Activated CD4-positive, alpha-beta memory T cell treated with anti-CD3 and anti-CD28 coated beads for 36 hours (primary cell): ENCODE measurements at regions not wholly inside any gene's neighbourhood (a gene's known extent, or its start where the extent isn't known, plus 50 kb on each side); places are given as distances from the start of the nearest gene placed in this dataset.

Source experiments
- CTCF ChIA-PET: fragments of 350-600 bp; sonication (Branson Sonifier 250); formaldehyde crosslinking; loops from one replicate; lab custom pipeline; 2021; ENCODE audit warnings: antibody characterized with exemption, inconsistent platforms; lab: Charles Lee
- POLR2A ChIA-PET: fragments of 350-600 bp; sonication (Branson Sonifier 250); formaldehyde crosslinking; loops from one replicate; lab custom pipeline; 2021; ENCODE audit warnings: antibody characterized with exemption; lab: Charles Lee
- DNase-seq: peaks from one replicate; pipeline ENCODE4 v3.0.0-alpha.2; 2020
- H3K27ac Mint-ChIP-seq: one replicate; pipeline ENCODE4 v1.8.0; 2021; ENCODE audit warnings: mixed read lengths
- H3K27me3 Mint-ChIP-seq: one replicate; pipeline ENCODE4 v1.8.0; 2021; ENCODE audit warnings: mixed read lengths
- H3K36me3 Mint-ChIP-seq: one replicate; pipeline ENCODE4 v1.8.0; 2021; ENCODE audit warnings: mixed read lengths
- H3K4me1 Mint-ChIP-seq: one replicate; pipeline ENCODE4 v1.8.0; 2021; ENCODE audit warnings: low read depth, mixed read lengths
- H3K4me3 Mint-ChIP-seq: one replicate; pipeline ENCODE4 v1.8.0; 2021; ENCODE audit warnings: mild to moderate bottlenecking, mixed read lengths
- H3K9me3 Mint-ChIP-seq: one replicate; pipeline ENCODE4 v1.8.0; 2021; ENCODE audit warnings: mixed read lengths
- intact Hi-C: fragments of 100-400 bp; cut with micrococcal nuclease; formaldehyde crosslinking; loops from one replicate; pipeline ENCODE4 v1.15.1; 2023

GRCh38 chr6:100099189-100100074 is 105.4 kb upstream of the MCHR2 start:
- intact Hi-C loops: loop anchor here (1.0 kb wide), 2 partner anchors 97 to 231 kb away; no protein-coding TSS in a partner anchor
- Mint-ChIP-seq H3K4me1 (no peaks in the 10 kb centered on the region), H3K27ac (no peak overlapping the region), H3K36me3 (no peaks in the 10 kb centered on the region), H3K4me3 (no peak overlapping the region), H3K9me3 (no peaks in the 10 kb centered on the region), H3K27me3 (peaks cover 12% of the 10 kb centered on the region)
- POLR2A ChIA-PET: no interaction called here
- DNase-seq: no peak
- CTCF ChIA-PET: interaction anchor here (0.7 to 6.5 kb wide), 8 partner anchors 12 to 231 kb away, joined by 3 to 78 read pairs (median 4); no protein-coding TSS in a partner anchor

GRCh38 chr6:100096936-100097335 is 102.9 kb upstream of the MCHR2 start:
- POLR2A ChIA-PET: interaction anchor here (0.5 kb wide), 1 partner anchor 10 kb away, joined by 3 read pairs; no protein-coding TSS in a partner anchor
- no peak overlapping the region for H3K27ac Mint-ChIP-seq
- H3K9me3 Mint-ChIP-seq: no peaks in the 10 kb centered on the region
- DNase-seq: no peak
- no peak overlapping the region for H3K4me3 Mint-ChIP-seq
- intact Hi-C loops: no loop called here
- no peaks in the 10 kb centered on the region for H3K36me3 Mint-ChIP-seq
- CTCF ChIA-PET: interaction anchor here (0.9 to 6.5 kb wide), 4 partner anchors 10 to 229 kb away, joined by 4 to 78 read pairs (median 38); no protein-coding TSS in a partner anchor
- no peaks in the 10 kb centered on the region for H3K4me1 Mint-ChIP-seq
- peaks cover 10% of the 10 kb centered on the region for H3K27me3 Mint-ChIP-seq

DNA sequence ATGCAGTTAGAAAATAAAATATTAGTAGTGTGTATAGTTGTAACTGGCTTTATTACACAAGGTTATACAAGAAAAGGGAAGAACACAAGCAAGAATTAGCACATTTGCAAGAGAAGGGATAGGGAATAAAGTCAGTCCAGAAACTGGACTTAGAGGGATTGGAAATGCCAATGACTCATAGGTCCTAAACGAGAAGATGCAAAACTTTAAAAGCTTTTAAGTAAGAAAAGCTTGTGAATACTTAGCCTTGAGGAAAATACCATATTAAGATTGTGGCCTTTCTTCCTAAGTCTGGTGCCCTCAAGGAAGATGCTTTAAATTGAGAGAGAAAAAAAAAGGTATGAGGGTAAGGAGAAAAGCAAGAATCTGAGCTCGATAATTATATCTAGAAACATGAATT is 102.3 kb upstream of the MCHR2 start:
- intact Hi-C loops: no loop called here
- peaks cover 6% of the 10 kb centered on the region for H3K27me3 Mint-ChIP-seq
- H3K4me3 Mint-ChIP-seq: no peak overlapping the region
- H3K4me1 Mint-ChIP-seq: no peaks in the 10 kb centered on the region
- no peaks in the 10 kb centered on the region for H3K36me3 Mint-ChIP-seq
- DNase-seq: no peak
- H3K27ac Mint-ChIP-seq: no peak overlapping the region
- ChIA-PET POLR2A (interaction anchor here (0.5 kb wide), 1 partner anchor 11 kb away, joined by 3 read pairs; no protein-coding TSS in a partner anchor), CTCF (interaction anchor here (0.9 to 6.5 kb wide), 4 partner anchors 11 to 228 kb away, joined by 4 to 78 read pairs (median 38); no protein-coding TSS in a partner anchor)
- no peaks in the 10 kb centered on the region for H3K9me3 Mint-ChIP-seq

DNA sequence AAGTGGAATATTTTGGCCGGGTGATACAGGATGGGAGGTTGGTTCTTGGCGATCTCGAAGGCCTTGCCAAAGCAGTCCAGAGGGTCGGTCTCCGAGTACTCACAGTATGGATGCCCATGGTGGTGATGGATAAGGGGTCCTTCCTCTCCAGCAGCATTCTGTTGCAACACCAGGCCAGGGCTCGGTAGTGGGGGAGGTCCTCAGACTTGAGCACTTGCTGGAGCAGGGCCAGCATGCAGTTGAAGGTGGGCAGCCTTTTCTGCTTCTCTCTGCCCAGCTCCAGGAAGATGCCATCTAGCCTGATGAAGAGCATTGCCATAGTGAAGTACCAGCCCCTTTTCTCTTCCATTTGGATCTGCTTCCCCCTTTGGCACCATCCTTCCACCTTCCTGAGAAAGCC is 99.4 kb upstream of the MCHR2 start:
- Mint-ChIP-seq H3K27ac (no peak overlapping the region), H3K27me3 (peaks cover 2% of the 10 kb centered on the region), H3K9me3 (no peaks in the 10 kb centered on the region), H3K36me3 (no peaks in the 10 kb centered on the region), H3K4me3 (no peak overlapping the region), H3K4me1 (no peaks in the 10 kb centered on the region)
- ChIA-PET CTCF (no interaction called here), POLR2A (no interaction called here)
- intact Hi-C loops: no loop called here
- no peak for DNase-seq

DNA sequence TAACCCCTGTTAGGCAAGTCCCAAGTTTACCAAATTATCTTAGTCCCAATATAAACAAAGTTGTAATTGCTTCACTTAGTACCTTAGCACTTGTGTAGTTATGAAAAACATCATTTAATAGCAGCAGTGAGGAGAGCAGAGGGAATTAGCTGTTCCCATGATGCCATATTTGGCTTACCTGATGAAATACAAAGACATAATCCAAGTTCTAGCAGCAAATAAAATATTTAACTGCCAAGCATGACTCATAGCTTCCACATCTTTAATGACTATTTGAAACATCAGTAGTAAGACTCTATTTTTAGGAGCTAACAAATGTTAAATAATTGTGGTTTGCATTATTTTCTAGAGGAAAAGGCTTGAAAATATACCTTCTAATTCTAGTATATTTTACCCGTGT is 94.0 kb upstream of the MCHR2 start:
- H3K9me3 Mint-ChIP-seq: no peaks in the 10 kb centered on the region
- H3K36me3 Mint-ChIP-seq: no peaks in the 10 kb centered on the region
- no peaks in the 10 kb centered on the region for H3K4me1 Mint-ChIP-seq
- CTCF ChIA-PET: interaction anchor here (0.7 to 1.2 kb wide), 2 partner anchors 8 to 13 kb away, joined by 3 read pairs; no protein-coding TSS in a partner anchor
- intact Hi-C loops: no loop called here
- H3K27ac Mint-ChIP-seq: no peak overlapping the region
- POLR2A ChIA-PET: no interaction called here
- DNase-seq: no peak
- H3K27me3 Mint-ChIP-seq: no peaks in the 10 kb centered on the region
- no peak overlapping the region for H3K4me3 Mint-ChIP-seq

GRCh38 chr6:100084991-100085364 is 91.0 kb upstream of the MCHR2 start:
- H3K4me1 Mint-ChIP-seq: no peaks in the 10 kb centered on the region
- no peaks in the 10 kb centered on the region for H3K27me3 Mint-ChIP-seq
- no peak for DNase-seq
- POLR2A ChIA-PET: no interaction called here
- no peak overlapping the region for H3K4me3 Mint-ChIP-seq
- CTCF ChIA-PET: interaction anchor here (1.4 to 2.3 kb wide), 2 partner anchors 83 to 217 kb away, joined by 3 to 7 read pairs; no protein-coding TSS in a partner anchor
- no peak overlapping the region for H3K27ac Mint-ChIP-seq
- intact Hi-C loops: no loop called here
- H3K36me3 Mint-ChIP-seq: no peaks in the 10 kb centered on the region
- H3K9me3 Mint-ChIP-seq: no peaks in the 10 kb centered on the region

DNA sequence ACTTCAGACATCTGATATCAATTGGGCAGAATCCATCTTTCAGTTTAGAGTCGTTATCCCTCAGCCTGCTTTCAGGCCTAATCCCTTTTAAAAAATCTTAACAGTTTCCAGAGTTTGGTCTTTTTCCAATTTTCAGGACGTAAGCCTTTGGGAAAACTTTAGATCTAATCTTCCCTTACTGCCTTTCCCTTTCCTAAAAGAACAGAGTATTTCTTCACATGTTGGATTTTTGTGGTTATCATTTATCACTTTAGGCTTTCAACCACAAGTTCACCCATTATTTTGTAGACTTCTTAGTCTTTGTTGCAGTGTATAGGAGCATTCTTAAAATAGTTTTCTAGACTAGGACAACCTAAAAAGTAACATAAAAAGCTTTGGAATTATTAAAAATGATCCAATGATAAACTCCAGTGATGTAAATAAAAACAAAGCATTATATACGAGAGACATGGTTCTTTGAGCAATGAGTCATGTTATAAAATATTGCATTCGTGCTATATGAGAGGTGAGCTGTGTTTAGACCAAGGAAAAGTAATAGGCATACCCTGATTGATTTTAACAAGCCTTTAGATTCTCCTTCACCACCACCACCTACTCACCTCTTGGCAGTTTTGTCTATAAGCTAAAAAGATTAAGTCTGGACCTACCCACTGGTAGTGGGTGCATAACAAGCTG is 90.4 kb upstream of the MCHR2 start:
- no peaks in the 10 kb centered on the region for H3K36me3 Mint-ChIP-seq
- ChIA-PET POLR2A (no interaction called here), CTCF (interaction anchor here (1.4 to 2.3 kb wide), 2 partner anchors 83 to 216 kb away, joined by 3 to 7 read pairs; no protein-coding TSS in a partner anchor)
- H3K4me3 Mint-ChIP-seq: no peak overlapping the region
- H3K27me3 Mint-ChIP-seq: no peaks in the 10 kb centered on the region
- DNase-seq: no peak
- no peaks in the 10 kb centered on the region for H3K9me3 Mint-ChIP-seq
- intact Hi-C loops: no loop called here
- no peak overlapping the region for H3K27ac Mint-ChIP-seq
- H3K4me1 Mint-ChIP-seq: no peaks in the 10 kb centered on the region

- H3K4me1 Mint-ChIP-seq: no peaks in the 10 kb centered on the region
- intact Hi-C loops: no loop called here
- POLR2A ChIA-PET: no interaction called here
- CTCF ChIA-PET: interaction anchor here (1.1 kb wide), 1 partner anchor 21 kb away, joined by 3 read pairs; no protein-coding TSS in a partner anchor
- H3K9me3 Mint-ChIP-seq: no peaks in the 10 kb centered on the region
- H3K27ac Mint-ChIP-seq: no peak overlapping the region
- DNase-seq: no peak
- no peak overlapping the region for H3K4me3 Mint-ChIP-seq
- no peaks in the 10 kb centered on the region for H3K36me3 Mint-ChIP-seq
- H3K27me3 Mint-ChIP-seq: peaks cover 7% of the 10 kb centered on the region
Observed at GRCh38 chr6:100078509-100078908, 84.5 kb upstream of the MCHR2 start.

GRCh38 chr6:100065348-100065747 is 71.3 kb upstream of the MCHR2 start:
- intact Hi-C loops: no loop called here
- H3K36me3 Mint-ChIP-seq: no peaks in the 10 kb centered on the region
- H3K4me1 Mint-ChIP-seq: no peaks in the 10 kb centered on the region
- H3K4me3 Mint-ChIP-seq: no peak overlapping the region
- CTCF ChIA-PET: no interaction called here
- no peak overlapping the region for H3K27ac Mint-ChIP-seq
- DNase-seq: no peak
- no peaks in the 10 kb centered on the region for H3K27me3 Mint-ChIP-seq
- POLR2A ChIA-PET: no interaction called here
- peaks cover 12% of the 10 kb centered on the region for H3K9me3 Mint-ChIP-seq

DNA sequence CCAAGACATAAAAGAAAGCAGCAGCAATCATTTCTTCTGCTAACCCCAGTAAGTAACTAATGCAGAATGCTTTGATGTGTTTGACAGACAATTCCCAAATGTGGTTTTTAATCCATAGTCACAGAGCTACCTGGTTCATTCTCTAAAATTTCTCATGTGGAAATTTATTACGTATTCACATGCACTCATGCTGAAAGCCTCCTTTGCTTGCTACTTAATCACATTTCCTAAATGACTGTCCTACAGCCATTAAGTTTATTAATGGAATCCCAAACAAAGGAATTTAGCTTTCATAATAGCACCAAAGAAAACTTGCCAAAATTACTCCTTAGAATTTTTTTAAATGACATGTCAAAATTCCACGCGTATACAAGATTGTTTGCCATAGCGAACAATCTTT is 68.6 kb upstream of the MCHR2 start:
- Mint-ChIP-seq H3K4me1 (no peaks in the 10 kb centered on the region), H3K4me3 (no peak overlapping the region), H3K36me3 (no peaks in the 10 kb centered on the region), H3K27ac (no peak overlapping the region), H3K9me3 (peaks cover 3% of the 10 kb centered on the region), H3K27me3 (no peaks in the 10 kb centered on the region)
- ChIA-PET POLR2A (no interaction called here), CTCF (no interaction called here)
- intact Hi-C loops: no loop called here
- DNase-seq: no peak

- Mint-ChIP-seq H3K4me1 (no peaks in the 10 kb centered on the region), H3K27me3 (no peaks in the 10 kb centered on the region), H3K27ac (no peak overlapping the region), H3K4me3 (no peak overlapping the region), H3K36me3 (no peaks in the 10 kb centered on the region), H3K9me3 (no peaks in the 10 kb centered on the region)
- no peak for DNase-seq
- ChIA-PET POLR2A (no interaction called here), CTCF (no interaction called here)
- intact Hi-C loops: no loop called here
Observed at GRCh38 chr6:100057941-100058340, 63.9 kb upstream of the MCHR2 start.

DNA sequence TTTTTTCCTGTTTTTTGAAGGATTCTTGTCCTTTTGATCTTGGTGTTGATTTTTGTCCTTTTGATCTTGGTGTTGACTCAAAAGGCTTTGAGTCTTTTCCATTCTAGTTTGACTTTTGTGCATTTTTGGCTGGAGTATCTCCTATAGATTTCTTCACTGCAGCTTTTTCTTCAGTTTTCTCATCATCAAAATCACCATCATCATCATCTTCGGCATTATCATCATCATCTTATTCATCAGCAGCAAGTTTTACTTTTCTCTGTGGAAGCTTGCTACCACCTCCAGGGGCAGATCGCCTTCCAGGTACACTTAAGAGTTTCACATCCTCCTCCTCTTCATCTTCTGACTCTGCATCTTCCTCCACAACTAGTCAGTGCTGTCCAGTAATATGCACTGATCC is 56.5 kb upstream of the MCHR2 start:
- Mint-ChIP-seq H3K36me3 (no peaks in the 10 kb centered on the region), H3K27ac (no peak overlapping the region), H3K4me1 (no peaks in the 10 kb centered on the region), H3K9me3 (no peaks in the 10 kb centered on the region), H3K4me3 (no peak overlapping the region), H3K27me3 (no peaks in the 10 kb centered on the region)
- DNase-seq: no peak
- ChIA-PET POLR2A (no interaction called here), CTCF (no interaction called here)
- intact Hi-C loops: no loop called here
